ENCODE measurements at regions not wholly inside any gene's neighbourhood (a gene's known extent, or its start where the extent isn't known, plus 50 kb on each side); places are given as distances from the start of the nearest gene placed in this dataset.
"Not testable (repeated sequence)": the region's sequence is repeated elsewhere in the genome, so short reads cannot be mapped to it uniquely, and the experiment has no call there.

DNA sequence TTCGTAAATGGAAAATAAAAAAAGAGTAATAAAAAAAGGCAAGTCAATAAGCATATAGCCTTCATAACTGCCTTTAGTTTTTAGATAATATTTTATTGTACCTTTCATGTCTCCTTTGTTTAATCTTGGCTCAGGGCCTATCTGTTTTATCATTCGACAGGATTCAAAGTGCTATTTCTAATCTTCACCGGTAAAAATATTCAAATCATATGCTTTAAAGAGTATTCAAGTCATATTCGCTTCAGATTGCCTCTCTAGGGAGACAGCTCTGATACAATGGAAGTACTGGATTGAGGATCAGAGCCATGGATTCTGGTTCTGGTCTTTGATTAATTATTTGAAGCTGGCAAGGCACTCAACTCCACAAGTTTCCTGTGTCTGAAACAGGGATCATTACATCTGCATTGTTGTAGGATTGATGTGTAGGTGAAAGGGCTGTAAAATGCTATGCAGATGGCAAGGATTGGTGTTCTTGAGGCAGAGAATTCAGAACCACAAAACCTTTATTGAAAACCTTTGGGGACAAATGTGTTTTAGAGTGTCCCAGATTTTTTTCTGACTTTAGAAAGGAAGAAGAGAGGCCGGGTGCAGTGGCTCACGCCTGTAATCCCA, 84.3 kb upstream of the RAPH1 start:
- H3K27ac Mint-ChIP-seq = peak overlapping the region in 1 of 3 donors; percentile 21

DNA sequence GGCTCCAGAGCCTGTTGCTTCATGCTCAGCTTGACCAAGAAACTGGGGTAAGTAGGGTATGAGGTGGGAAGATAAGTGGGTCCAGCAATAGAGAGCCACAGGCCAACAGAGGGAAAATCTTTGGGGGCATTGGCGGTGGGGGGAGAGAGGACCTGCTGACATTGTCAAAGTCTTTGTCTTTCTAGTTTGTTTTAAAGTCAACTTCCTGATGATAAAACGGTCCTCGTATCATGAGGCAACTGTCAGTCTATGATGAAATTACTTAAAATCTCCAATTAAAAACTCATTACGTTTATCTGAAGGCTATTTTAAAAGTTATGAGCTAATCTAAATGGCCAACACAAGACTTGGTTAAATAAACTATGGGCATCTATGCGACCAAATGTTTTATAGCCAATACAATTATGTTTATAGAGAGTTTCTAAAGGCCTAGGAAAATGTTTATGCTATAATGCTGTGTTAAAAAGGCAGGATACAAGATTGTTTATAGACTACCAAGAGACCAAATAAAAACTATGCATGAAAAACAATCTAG, 84.4 kb upstream of the CD28 start:
- Mint-ChIP-seq H3K4me1 (peaks cover 6 to 12% (median 9%) of the 10 kb centered on the region in 4 donors), H3K27ac (no peak overlapping the region), H3K4me3 (no peak overlapping the region), H3K27me3 (no peaks in the 10 kb centered on the region), H3K36me3 (peaks cover 11% of the 10 kb centered on the region), H3K9me3 (peaks cover 0 to 2% (median 0%) of the 10 kb centered on the region in 7 donors)
- Histone ChIP-seq H3K9me3 (ENCODE audit: control insufficient read depth in 2 of 2, low read length in 2 of 2) (no peaks in the 10 kb centered on the region), H3K27me3 (ENCODE audit: control insufficient read depth, insufficient read depth, low read length) (no peaks in the 10 kb centered on the region), H3K36me3 (ENCODE audit: control insufficient read depth, insufficient read depth, low read length) (no peaks in the 10 kb centered on the region), H3K27ac (ENCODE audit: insufficient read depth, low read length, poor library complexity, severe bottlenecking) (no peak overlapping the region), H3K4me1 (ENCODE audit: control insufficient read depth, insufficient read depth, low read length, poor library complexity, severe bottlenecking) (peaks cover 5% of the 10 kb centered on the region), H3K4me3 (ENCODE audit: low read depth, low read length) (no peak overlapping the region)
- no peak for DNase-seq
- ATAC-seq (ENCODE audit: low read depth in 2 of 2) = no peak

More for the DNA sequence above, 84.3 kb upstream of the RAPH1 start:
- Histone ChIP-seq H3K4me1 (ENCODE audit: control insufficient read depth, insufficient read depth, low read length, poor library complexity, severe bottlenecking) (peaks cover 5% of the 10 kb centered on the region), H3K9me3 (ENCODE audit: control insufficient read depth in 2 of 2, low read length in 2 of 2) (no peaks in the 10 kb centered on the region), H3K4me3 (ENCODE audit: low read depth, low read length) (no peak overlapping the region), H3K36me3 (ENCODE audit: control insufficient read depth, insufficient read depth, low read length) (no peaks in the 10 kb centered on the region), H3K27me3 (ENCODE audit: control insufficient read depth, insufficient read depth, low read length) (no peaks in the 10 kb centered on the region), H3K27ac (ENCODE audit: insufficient read depth, low read length, poor library complexity, severe bottlenecking) (no peak overlapping the region)
- DNase-seq = no peak
- Mint-ChIP-seq H3K27me3 (no peaks in the 10 kb centered on the region), H3K4me3 (no peak overlapping the region), H3K4me1 (peaks cover 4 to 13% (median 8%) of the 10 kb centered on the region in 4 donors), H3K36me3 (peaks cover 11% of the 10 kb centered on the region), H3K9me3 (peaks cover 0 to 4% (median 0%) of the 10 kb centered on the region in 7 donors)
- ATAC-seq (ENCODE audit: low read depth in 2 of 2) = no peak

DNA sequence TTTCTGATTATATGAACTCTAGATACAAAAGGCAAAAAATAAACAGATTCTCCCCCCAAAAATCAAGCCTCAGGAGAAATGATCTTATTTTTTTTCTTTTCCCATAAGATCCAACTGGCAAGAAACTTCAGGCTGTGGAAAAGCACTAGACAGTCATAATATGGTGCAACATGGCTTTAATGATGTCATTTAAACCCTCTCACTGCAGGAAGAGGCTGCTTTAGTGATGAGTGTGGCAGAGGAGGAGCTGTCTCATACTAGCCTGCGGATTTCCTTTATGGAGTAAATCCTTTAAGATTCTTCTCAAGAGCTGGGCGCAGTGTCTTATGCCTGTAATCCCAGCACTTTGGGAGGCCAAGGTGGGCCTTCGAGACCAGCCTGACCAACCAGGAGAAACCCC, 83.3 kb upstream of the CD28 start:
- DNase-seq (no peak), ATAC-seq (ENCODE audit: low read depth in 2 of 2) (no peak)
- Histone ChIP-seq H3K27ac (ENCODE audit: insufficient read depth, low read length, poor library complexity, severe bottlenecking) (no peak overlapping the region), H3K36me3 (ENCODE audit: control insufficient read depth, insufficient read depth, low read length) (no peaks in the 10 kb centered on the region), H3K9me3 (ENCODE audit: control insufficient read depth in 2 of 2, low read length in 2 of 2) (no peaks in the 10 kb centered on the region), H3K4me1 (ENCODE audit: control insufficient read depth, insufficient read depth, low read length, poor library complexity, severe bottlenecking) (peaks cover 5% of the 10 kb centered on the region), H3K27me3 (ENCODE audit: control insufficient read depth, insufficient read depth, low read length) (no peaks in the 10 kb centered on the region), H3K4me3 (ENCODE audit: low read depth, low read length) (no peak overlapping the region)
- Mint-ChIP-seq H3K4me1 (peaks cover 3 to 12% (median 8%) of the 10 kb centered on the region in 4 donors), H3K27ac (peak overlapping the region in 1 of 3 donors; percentile 70), H3K36me3 (peaks cover 11% of the 10 kb centered on the region), H3K27me3 (no peaks in the 10 kb centered on the region), H3K4me3 (no peak overlapping the region), H3K9me3 (peaks cover 0 to 2% (median 0%) of the 10 kb centered on the region in 7 donors)

DNA sequence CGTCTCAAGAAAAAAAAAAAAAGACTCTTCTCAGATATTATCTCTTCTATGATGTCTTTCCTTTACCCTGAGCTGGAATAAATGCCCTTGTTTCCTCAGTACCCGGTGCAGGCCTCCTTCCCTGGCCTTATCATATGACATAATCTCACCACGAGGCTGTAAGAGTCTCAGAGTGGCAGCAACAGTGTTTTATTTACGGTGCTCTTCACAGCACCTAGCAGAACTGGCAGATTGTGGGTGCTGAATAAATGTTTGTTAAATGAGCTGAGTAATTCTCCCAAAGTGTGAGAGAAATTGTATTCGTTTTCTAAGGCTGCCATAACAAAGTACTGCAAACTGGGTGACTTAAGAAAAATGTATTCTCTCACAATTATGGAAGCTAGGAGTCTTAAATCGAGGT, 82.8 kb upstream of the CD28 start:
- Mint-ChIP-seq H3K4me1 (peaks cover 3 to 12% (median 8%) of the 10 kb centered on the region in 4 donors), H3K27me3 (no peaks in the 10 kb centered on the region), H3K9me3 (peaks cover 0 to 2% (median 0%) of the 10 kb centered on the region in 7 donors), H3K36me3 (peaks cover 11% of the 10 kb centered on the region), H3K27ac (peak overlapping the region in 2 of 3 donors; percentile 15 to 70), H3K4me3 (peak overlapping the region in 1 of 4 donors; percentile 41)
- H3K4me1 ChIP-seq (ENCODE audit: control insufficient read depth, insufficient read depth, low read length, poor library complexity, severe bottlenecking) = peaks cover 5% of the 10 kb centered on the region
- H3K36me3 ChIP-seq (ENCODE audit: control insufficient read depth, insufficient read depth, low read length) = no peaks in the 10 kb centered on the region
- no peaks in the 10 kb centered on the region for H3K9me3 ChIP-seq (ENCODE audit: control insufficient read depth in 2 of 2, low read length in 2 of 2)
- H3K27me3 ChIP-seq (ENCODE audit: control insufficient read depth, insufficient read depth, low read length) = no peaks in the 10 kb centered on the region
- no peak overlapping the region for H3K4me3 ChIP-seq (ENCODE audit: low read depth, low read length)
- DNase-seq (peak in 2 of 3 donors; percentile 7 to 13), ATAC-seq (ENCODE audit: low read depth in 2 of 2) (no peak)
- H3K27ac ChIP-seq (ENCODE audit: insufficient read depth, low read length, poor library complexity, severe bottlenecking) = no peak overlapping the region

DNA sequence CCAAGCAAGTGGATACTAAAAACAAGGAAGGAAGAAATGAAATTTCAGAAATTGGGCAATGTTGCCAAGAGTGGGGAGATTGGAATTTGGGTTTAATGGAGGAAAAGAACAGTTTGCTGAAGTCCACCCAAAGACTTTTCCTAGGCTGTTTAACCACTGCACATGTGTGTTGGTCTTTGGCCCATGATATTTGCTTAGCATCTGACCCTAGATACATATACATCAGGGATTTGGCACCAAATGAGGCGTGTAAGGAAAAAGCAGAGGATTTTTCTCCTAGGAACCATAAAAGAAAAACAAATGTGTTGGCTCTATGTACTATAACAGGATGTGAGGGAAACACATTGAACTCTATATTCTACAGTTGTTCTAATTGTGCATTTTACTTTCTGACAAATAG, 80.7 kb upstream of the CD28 start:
- H3K4me1 Mint-ChIP-seq = peaks cover 3 to 12% (median 8%) of the 10 kb centered on the region in 4 donors
- Histone ChIP-seq H3K36me3 (ENCODE audit: control insufficient read depth, insufficient read depth, low read length) (no peaks in the 10 kb centered on the region), H3K4me3 (ENCODE audit: low read depth, low read length) (no peak overlapping the region), H3K27me3 (ENCODE audit: control insufficient read depth, insufficient read depth, low read length) (no peaks in the 10 kb centered on the region), H3K4me1 (ENCODE audit: control insufficient read depth, insufficient read depth, low read length, poor library complexity, severe bottlenecking) (peaks cover 5% of the 10 kb centered on the region), H3K27ac (ENCODE audit: insufficient read depth, low read length, poor library complexity, severe bottlenecking) (no peak overlapping the region), H3K9me3 (ENCODE audit: control insufficient read depth in 2 of 2, low read length in 2 of 2) (no peaks in the 10 kb centered on the region)
- no peaks in the 10 kb centered on the region for H3K27me3 Mint-ChIP-seq
- DNase-seq (no peak), ATAC-seq (ENCODE audit: low read depth in 2 of 2) (no peak)
- peaks cover 0 to 1% (median 0%) of the 10 kb centered on the region in 7 donors for H3K9me3 Mint-ChIP-seq
- peaks cover 8% of the 10 kb centered on the region for H3K36me3 Mint-ChIP-seq
- H3K27ac Mint-ChIP-seq = no peak overlapping the region
- no peak overlapping the region for H3K4me3 Mint-ChIP-seq

DNA sequence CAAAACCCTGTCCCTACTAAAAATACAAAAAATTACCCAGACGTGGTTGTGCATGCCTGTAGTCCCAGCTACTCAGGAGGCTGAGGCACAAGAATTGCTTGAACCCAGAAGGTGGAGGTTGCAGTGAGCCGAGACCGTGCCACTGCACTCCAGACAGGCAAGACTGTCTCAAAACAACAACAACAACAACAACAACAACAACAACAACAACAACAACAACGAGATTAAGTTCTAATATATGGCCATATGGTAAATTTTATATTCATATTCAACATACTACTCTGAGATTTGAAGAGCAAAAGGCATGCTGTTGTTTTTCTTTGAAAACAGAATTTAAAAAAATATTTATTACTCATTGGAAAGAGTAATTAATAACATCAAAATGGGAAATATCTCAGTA, 80.2 kb upstream of the CD28 start:
- not testable (repeated sequence) for H3K36me3 Mint-ChIP-seq; H3K27me3 Mint-ChIP-seq; H3K36me3 ChIP-seq (ENCODE audit: control insufficient read depth, insufficient read depth, low read length); H3K27me3 ChIP-seq (ENCODE audit: control insufficient read depth, insufficient read depth, low read length); H3K4me3 Mint-ChIP-seq; H3K9me3 Mint-ChIP-seq; DNase-seq; H3K4me3 ChIP-seq (ENCODE audit: low read depth, low read length); ATAC-seq (ENCODE audit: low read depth in 2 of 2); H3K27ac Mint-ChIP-seq; H3K27ac ChIP-seq (ENCODE audit: insufficient read depth, low read length, poor library complexity, severe bottlenecking); H3K4me1 ChIP-seq (ENCODE audit: control insufficient read depth, insufficient read depth, low read length, poor library complexity, severe bottlenecking); H3K9me3 ChIP-seq (ENCODE audit: control insufficient read depth in 2 of 2, low read length in 2 of 2)
- peaks cover 3 to 12% (median 8%) of the 10 kb centered on the region in 4 donors for H3K4me1 Mint-ChIP-seq

DNA sequence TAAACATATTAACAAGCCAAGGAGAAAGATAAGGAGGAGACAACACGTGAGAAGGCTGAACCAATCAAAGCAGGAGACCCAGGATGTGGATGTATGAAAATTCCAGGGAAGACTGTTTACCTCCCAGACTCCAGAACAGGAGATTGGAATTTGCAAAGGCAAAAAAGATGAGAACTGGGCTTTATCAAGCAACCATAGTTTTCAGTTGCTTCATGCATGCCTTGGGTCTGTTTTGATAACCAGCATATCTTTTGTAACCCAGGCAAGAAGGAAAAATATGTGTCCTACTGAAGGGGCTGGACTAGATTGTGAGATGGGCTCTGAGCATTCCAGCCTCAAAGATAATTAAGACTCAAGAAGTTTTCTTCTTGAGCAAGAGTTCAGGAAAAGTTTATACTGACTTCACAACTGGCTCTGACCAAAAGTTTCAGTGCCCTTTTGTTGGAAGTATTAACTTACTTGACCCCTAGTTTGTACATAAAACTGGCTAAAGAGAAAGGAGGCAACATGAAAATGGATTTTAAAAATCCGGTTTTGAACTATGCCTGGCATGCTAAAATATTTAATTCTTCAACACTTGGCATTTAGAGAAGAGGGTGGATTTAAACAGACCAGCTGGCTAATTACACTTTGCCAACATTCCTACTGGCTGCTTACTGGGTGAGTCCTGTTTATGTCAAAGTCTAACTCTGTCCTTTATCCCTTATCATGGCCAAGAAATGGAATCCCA, 79.3 kb upstream of the CD28 start:
- Histone ChIP-seq H3K27ac (ENCODE audit: insufficient read depth, low read length, poor library complexity, severe bottlenecking) (no peak overlapping the region), H3K4me3 (ENCODE audit: low read depth, low read length) (no peak overlapping the region), H3K36me3 (ENCODE audit: control insufficient read depth, insufficient read depth, low read length) (no peaks in the 10 kb centered on the region), H3K4me1 (ENCODE audit: control insufficient read depth, insufficient read depth, low read length, poor library complexity, severe bottlenecking) (peaks cover 5% of the 10 kb centered on the region), H3K9me3 (ENCODE audit: control insufficient read depth in 2 of 2, low read length in 2 of 2) (no peaks in the 10 kb centered on the region), H3K27me3 (ENCODE audit: control insufficient read depth, insufficient read depth, low read length) (no peaks in the 10 kb centered on the region)
- no peak for ATAC-seq (ENCODE audit: low read depth in 2 of 2)
- no peak overlapping the region for H3K27ac Mint-ChIP-seq
- peaks cover 3 to 12% (median 8%) of the 10 kb centered on the region in 4 donors for H3K4me1 Mint-ChIP-seq
- H3K9me3 Mint-ChIP-seq = peaks cover 0 to 1% (median 0%) of the 10 kb centered on the region in 7 donors
- DNase-seq = no peak
- no peak overlapping the region for H3K4me3 Mint-ChIP-seq
- H3K36me3 Mint-ChIP-seq = no peaks in the 10 kb centered on the region
- no peaks in the 10 kb centered on the region for H3K27me3 Mint-ChIP-seq
